GM19463 (cell line): ENCODE measurements at regions not wholly inside any gene's neighbourhood (a gene's known extent, or its start where the extent isn't known, plus 50 kb on each side); places are given as distances from the start of the nearest gene placed in this dataset.

Source experiments
- ATAC-seq: cut with Tn5 transposase; IDR thresholded peaks from one replicate; pipeline ENCODE4 v1.9.1; 2021; ENCODE audit warnings: mild to moderate bottlenecking, moderate library complexity; ENCODE audit not compliant: unreplicated experiment

DNA sequence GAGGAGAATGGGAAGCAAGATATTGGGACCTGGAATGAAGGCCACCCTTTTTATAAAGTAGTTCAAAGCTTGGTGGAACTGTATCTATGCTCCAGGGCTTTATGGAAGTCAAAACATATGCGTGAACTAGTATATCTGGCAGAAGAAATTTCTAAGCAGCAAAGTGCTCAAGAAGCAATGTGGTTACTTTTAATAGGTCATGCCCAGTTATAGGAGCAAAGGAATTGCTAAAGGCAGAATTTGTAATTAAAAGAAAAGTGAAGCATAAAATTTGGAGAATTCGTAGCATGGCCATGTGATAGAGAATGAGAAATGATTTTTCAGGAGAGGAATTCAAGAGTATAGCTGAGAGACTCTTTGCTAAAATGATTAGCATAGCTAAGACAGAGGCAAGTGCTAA is 1110.4 kb downstream of the XPNPEP1 start:
- ATAC-seq, result no peak

DNA sequence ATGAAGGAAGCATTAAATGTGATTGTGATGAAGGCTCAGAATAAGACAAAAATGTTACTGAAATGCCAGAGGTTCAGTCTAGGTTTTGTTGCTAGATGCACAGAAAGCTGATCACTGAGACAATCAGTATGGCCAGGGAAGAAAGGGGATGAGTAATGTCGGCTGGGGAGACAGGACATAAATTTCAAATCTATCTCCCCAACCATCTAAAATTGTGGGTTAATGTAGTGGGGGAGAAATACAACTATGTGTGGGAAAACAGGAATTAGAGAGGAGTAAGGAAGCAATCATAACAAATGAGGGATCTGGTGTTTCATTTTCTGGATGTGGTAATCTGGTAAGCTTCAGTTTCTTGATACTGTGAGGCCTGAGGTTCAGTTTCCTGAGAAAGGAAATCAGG is 1111.0 kb downstream of the XPNPEP1 start:
- ATAC-seq, result no peak

DNA sequence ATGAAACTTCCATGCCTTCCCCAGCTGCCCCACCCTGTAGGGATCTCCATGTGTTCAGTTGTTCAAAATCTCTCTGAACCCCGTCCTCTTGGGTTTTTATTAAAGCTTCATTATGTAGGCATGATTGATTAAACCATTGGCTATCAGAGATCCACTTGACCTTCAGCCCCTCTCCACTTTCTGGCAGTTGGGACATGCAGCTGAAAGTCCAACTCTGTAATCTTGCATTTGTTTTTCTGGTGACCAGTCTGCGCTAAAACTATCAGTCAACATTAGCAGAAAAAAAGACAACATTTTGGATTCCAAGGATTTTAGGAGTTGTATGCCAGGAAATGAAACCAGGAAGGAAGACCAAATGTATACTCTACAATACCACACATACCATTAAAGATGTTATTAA is 1115.1 kb downstream of the XPNPEP1 start:
- ATAC-seq, result no peak

DNA sequence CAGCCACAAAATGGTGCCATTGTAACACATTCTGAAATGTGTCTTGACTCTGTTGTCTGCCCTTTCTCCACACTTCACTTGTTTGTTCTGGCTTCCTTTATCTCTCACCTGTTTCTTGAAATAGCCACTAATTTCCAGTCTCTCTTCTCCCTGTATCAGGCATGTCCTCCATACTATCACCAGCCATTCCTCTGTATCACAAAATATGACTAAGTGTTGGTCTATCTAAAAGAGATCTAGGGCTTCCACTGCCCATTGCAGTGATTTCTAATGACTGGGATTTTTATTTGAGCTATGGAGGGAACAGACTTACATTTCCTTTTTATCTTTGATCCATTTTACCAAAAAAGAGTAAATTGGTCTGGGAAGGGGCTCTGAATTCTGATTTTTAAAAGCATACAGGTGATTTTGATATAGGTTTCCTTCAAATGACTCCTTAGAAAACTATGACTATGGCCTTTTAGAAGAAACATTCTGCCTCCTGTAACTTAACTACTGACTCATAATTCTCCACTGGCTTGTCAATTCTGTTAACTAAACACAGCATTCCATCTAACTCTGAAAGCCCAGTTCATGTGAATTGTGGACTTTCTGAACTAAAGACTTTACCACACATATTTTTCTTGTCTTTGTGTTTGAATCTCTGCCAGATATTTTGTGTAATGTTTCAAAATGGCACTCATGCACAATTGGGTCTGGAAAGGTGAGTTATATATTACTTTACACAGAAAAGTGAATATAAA is 1121.4 kb downstream of the XPNPEP1 start:
- no peak for ATAC-seq

DNA sequence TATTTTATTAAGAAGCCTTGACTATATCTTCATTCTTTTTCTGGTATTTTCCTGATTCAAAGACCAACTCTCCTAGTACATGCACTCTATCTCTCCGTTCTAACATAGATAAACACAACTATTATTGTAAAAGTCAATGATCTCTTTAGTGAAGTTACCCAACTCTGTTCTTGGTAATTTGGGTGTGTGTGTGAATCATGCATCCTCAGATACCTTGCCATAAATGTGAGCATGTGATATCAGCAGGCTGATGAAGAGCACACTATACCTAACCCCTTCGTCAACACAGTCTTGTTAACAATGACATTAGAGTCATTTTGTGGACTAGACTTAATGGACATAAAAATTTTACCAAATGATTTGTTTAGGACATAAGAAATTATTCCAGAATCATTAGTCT is 1122.1 kb downstream of the XPNPEP1 start:
- ATAC-seq, result no peak

DNA sequence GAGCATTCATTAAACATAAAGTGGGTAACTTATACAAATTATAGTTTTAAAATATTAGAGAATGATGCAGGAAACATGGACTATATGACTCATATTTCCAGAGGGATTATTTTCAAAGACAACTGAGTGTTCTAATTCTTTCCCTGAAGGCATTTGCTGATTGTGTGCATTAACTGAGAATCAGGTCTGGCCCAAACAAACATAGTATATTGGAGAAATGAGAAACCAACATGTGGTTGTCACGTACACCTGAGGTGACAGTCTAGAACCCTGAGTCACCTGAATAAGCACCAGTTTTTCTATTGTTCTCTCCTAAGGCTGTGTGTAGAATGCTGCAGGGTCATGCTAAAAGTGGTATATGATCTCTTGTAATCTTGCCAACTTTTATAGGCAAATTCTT is 1125.7 kb downstream of the XPNPEP1 start:
- no peak for ATAC-seq

DNA sequence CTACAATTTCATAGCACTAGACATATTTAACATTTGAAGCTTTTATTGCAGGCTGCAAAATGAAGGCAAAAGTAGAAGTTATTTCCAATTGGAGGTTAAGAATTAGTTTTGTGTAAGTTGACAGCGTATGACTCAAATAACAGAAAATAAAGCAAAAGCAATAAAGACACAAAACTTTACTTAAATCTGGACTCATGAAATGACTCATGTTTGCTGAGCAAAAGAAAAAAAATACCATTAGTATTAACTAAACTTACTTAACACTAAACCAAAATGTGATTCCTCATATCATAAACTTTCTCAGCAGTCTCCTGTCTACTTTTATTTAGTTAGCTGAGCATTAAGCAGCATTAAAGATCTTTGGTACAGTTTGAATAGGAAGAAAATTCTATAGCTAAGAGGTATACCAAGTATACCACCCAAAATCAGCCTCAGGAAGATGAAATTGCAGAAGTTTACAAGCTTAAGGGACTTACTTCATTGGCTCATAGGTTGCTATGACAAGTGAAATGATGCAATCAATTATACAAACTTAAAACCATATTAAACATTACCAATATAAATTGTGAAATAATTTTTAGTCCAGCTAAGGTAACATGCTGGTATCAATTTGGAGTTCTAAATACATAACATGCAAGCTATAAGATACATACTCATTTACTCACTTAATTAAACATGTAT is 1131.4 kb downstream of the XPNPEP1 start:
- no peak for ATAC-seq

DNA sequence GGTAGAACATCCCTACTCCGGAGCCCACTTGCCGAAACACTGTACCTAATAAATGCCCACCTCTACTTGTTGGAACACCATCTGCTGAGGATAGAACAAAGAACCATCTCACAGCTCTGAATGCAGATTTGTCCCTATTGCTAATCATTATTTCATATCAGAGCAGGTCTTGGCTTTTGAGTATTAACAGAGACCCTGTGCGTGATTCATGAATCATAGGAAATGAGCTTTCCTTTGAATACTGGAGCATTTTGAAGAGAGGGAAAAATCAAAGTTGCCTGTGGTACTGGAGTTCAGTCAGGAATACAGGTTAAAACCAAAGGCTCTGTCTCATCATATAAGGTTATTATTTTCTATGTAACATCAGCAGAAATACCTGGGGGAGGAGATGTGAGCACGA is 1132.3 kb downstream of the XPNPEP1 start:
- ATAC-seq, result no peak

DNA sequence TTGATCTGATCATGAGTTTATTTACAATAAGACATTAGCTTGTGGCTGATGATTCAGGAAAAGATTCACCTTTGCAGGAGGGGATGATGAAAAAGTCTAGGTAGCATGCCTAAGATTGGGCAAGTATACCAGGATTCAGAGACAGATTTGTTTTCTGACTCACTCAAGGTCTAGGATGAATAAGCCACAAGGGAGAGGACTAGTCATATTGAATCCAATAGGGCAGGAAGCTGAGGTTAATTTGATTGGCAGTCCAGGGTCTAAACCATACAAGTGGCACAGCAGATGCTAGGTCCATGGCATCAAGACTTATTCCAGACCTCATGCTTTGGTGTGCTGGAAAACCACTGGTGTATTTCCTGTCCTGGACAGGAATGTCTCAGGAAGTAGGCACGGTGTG is 1133.4 kb downstream of the XPNPEP1 start:
- peak; percentile 86 for ATAC-seq

DNA sequence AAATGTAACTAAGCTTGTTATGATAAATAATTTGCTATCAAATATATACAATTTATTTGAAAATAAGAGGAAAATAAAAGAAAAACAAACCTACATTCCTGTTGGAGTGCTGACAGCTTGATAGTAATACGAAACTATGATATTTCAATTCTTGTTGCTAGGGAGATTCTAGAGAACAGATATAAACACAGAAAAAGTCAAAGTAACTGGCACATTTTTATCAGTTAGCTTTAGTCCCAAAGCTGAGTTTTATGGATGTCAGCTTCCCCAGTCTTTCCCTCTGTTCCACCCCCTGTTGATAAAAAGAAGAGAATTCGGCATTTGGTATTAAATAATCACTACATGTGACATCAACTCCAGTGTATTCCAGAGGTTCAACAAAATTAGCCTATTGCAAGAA is 1134.0 kb downstream of the XPNPEP1 start:
- no peak for ATAC-seq

DNA sequence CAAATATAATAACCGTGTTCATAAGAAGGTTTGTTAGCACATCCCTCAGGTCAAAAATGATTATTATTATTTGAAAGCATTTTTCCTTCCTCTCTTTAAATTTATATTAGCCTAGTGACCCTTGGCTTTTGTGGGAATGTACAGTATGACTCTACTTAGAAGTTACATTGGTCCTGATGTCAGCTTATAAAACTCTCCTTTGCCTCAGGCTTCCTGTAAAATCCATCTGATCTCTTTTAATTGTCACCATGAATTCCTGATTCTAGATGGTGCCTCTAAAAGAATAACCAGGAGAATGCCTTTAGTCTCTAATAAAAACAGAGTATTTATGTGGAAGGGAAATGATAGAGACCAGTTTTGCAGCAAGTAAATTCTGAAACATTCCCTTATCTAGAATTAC is 1134.4 kb downstream of the XPNPEP1 start:
- no peak for ATAC-seq

DNA sequence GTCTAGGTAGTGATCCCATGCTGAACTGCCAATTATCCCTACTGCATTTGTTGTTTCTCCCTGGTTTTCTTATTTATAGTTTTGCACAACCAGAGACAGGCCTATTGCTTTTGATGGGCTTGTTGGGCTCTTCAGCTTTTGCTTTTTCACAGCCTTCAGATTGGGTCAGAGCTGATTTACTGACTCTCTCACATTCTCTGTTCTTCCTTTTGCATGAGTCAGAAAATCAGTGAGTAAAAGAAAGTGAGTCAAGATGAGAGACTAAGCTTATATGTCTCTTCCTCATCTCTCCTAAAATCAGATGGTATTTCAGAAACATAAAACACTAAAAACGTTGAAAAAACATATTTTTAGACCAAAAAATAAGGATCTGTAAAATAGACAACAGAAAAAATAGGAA is 1135.4 kb downstream of the XPNPEP1 start:
- no peak for ATAC-seq

DNA sequence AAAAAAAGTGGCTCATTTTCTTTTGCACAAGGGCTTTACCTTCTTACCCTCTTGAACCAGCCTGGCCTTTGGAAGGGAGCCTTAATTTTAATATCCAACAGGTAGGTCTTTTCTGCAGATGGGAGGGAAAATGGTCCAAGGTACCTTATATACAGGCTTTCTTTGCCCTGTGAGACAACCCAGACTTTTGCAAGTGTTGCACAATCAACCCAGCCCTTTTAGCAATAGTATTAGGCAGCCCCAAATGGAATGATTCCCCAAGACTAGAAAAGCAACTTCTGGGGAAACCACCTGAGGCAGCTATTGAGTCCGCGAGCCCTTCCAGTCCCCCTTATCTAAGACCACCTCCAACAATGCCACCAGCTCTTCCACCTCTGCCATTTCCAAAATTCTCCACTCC is 1138.3 kb downstream of the XPNPEP1 start:
- ATAC-seq, result no peak

DNA sequence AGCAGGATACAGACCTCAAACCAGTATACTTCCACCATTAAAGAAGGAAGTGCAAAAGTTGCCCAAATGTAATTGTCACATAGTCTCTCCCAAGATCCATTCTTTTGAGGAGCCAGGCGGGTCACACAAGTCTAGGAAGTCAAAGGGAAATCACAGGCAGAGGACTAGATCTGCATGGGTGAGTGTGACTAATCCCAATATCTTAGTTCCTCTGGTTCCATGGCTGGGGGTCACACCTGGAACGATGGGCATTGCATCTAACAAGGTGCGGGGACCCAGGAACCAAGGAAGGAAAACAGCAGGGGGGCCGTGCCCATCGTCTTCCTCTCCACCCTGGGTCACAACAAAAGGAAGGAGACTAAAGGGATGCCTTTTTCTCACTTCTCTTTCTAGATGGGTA is 1138.8 kb downstream of the XPNPEP1 start:
- ATAC-seq, result no peak

DNA sequence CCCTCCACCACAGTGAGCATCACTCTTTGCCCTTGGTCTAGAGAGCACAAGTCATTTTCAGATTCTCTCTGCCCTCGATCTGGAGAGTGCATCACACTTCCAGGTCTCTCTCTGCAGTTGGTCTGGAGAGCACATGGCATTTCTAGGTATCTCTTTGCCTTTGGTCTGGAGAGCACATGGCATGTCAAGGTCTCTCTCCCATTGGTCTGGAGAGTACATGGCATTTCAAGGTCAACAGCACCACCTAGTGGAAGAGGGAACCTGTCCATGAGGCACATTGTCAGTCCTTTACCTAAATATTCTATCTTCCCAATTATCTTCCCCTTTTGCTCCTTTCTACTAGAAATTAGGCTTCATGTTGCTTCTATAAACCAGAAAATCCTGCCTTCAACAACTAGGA is 1139.4 kb downstream of the XPNPEP1 start:
- peak; percentile 87 for ATAC-seq

DNA sequence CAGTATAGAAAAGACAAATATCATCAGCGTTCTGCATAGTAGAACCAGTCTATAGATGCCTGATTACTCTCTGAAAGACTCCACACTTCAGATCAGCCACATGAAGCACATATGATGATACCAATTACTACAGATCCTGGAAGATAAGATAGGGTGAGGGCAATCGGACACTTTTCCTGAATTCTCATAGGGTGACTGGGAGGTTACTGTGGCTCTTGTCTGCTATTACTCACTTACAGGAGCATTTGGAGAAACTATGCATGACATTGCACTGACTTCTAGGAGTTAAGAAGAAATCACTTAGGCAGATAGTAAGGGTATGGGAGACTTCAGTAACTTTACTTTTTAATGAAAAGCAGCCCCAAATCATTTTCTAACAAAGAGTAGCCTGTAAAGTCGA is 1140.9 kb downstream of the XPNPEP1 start:
- no peak for ATAC-seq

DNA sequence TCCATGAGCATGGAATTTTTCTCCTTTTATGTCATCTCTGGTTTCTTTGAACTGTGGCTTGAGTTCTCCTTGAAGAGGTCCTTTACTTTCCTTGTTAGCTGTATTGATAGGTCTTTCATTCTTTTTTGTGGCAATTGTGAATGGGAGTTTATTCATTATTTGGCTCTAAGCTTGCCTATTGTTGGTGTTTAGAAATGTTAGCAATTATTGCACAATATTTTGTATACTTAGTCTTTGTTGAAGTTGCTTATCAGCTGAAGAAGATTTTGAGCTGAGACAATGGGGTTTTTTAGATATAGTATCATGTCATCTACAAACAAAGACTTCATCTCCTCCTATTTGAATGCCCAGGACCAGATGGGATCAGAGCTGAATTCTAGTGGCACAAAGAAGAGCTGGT is 1143.8 kb downstream of the XPNPEP1 start:
- ATAC-seq, result no peak

DNA sequence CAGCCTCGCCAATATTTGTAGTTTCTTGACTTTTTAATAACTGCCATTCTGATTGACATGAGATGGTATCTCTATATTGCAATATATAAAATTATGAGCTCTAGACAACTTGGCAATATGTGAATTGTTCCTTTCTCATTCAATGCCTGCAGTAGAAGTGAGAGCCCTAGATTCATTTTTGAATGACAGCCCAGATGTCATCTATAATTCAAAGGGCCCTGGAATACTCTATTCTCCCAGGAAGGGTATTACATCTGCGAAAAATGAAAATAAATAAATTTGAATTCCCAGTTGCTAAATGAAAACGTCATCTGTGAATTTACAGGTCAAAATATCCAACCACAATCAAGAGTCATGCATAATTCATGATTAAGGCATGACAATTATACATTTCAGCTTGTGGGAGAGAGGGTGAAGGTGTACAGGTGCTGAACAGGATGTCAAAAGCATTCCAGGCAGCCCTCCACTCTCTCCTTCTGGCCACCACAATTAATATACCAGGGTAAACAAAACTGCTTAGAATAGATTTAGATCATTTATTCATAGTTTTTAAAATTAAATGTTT is 1147.3 kb downstream of the XPNPEP1 start:
- no peak for ATAC-seq

DNA sequence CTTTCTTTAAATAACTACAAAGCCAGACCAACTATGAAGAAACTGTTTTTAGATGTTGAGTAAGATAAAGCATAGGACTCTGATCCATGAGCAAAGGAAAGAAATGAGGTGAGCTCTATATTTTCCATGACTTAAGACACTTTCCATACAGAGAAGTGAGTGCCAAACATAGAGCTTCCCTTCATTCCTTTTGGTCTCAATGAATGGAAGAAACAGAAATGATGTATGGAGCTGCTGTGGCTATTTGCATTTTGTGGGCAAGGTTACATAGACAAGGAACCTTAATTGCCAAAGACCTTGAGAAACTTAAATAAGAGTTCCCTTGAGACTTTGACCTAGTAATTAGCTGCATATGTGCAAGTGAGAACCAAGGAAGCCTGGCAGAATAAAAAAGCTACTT is 1152.2 kb downstream of the XPNPEP1 start:
- no peak for ATAC-seq

DNA sequence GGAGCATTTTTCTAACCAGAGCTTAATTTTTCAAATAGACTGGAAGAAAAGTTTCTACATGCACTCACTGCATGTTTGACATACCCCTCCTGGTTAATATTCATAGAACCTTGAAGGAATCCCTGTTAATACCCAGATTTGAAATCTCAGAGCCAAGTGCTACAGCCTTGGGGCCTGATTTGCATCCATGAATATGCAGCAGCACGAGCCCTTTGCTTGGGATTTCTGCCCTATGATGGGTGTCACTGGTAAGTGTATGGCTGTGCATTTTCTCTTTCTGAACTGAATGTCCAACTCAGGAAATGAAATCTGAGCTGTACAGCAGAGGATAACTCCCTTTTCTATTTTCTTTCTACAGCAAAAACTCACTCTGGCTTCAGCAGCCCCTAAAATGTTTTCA is 1157.5 kb downstream of the XPNPEP1 start:
- no peak for ATAC-seq

DNA sequence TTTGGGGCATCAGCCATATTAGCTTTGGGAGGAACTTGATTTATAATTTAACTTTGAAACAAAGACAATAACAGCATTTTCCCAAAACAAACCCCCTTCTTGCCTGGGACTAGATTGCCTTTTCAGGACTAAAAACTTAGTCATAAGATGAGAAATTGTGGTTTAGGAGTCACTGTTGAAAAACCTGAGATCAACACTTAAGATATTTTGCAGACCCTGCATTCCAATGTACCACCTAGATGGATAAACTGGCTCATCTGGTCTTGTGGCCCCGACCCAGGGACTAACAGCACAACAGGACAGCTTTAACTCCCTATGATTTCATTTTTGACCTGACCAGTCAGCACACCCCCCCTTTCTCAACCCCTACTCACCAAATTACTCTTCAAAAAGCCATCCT is 1165.4 kb downstream of the XPNPEP1 start:
- no peak for ATAC-seq

DNA sequence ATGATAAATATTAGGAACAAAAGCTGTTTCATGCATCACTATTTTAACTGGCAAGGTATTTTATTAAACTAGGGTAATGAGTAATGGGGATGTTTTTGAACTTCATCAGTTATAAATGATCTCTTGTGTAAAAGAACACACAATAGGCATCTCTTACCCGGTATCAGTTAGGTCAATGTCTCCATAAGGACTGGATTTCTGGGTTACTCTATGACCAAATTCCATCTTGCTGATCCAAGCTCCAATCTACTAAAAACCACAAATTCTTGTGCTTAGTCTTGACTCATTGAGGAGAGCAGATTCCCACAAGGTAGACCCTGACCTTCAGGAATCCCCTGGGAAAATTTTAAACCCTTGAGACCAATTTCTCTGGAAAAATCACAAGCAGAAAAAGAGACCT is 1167.7 kb downstream of the XPNPEP1 start:
- ATAC-seq, result no peak
